AG08395 (cell line): ENCODE measurements at regions not wholly inside any gene's neighbourhood (a gene's known extent, or its start where the extent isn't known, plus 50 kb on each side); places are given as distances from the start of the nearest gene placed in this dataset.
"Not testable (repeated sequence)": the region's sequence is repeated elsewhere in the genome, so short reads cannot be mapped to it uniquely, and the experiment has no call there.

Experiments
- DNase-seq: peaks from one replicate; pipeline ENCODE4 v3.0.0; 2012; ENCODE audit warnings: mixed read lengths, low spot score

GRCh38 chr18:59848002-59848401, 51.8 kb upstream of the PMAIP1 start:
- no peak for DNase-seq

DNA sequence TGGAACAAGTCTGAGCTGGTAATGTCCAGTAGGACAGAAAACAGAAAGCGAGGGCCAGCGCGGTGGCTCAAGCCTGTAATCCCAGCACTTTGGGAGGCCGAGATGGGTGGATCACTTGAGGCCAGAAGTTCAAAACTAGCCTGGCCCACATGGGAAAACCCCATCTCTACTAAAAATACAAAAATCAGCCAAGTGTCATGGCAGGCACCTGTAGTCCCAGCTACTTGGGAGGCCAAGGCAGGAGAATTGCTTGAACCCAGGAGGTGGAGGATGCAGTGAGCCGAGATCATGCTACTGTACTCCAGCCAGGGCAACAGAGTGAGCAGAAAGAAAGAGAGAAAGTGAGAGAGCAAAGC, 52.3 kb upstream of the PMAIP1 start:
- DNase-seq, result not testable (repeated sequence)

DNA sequence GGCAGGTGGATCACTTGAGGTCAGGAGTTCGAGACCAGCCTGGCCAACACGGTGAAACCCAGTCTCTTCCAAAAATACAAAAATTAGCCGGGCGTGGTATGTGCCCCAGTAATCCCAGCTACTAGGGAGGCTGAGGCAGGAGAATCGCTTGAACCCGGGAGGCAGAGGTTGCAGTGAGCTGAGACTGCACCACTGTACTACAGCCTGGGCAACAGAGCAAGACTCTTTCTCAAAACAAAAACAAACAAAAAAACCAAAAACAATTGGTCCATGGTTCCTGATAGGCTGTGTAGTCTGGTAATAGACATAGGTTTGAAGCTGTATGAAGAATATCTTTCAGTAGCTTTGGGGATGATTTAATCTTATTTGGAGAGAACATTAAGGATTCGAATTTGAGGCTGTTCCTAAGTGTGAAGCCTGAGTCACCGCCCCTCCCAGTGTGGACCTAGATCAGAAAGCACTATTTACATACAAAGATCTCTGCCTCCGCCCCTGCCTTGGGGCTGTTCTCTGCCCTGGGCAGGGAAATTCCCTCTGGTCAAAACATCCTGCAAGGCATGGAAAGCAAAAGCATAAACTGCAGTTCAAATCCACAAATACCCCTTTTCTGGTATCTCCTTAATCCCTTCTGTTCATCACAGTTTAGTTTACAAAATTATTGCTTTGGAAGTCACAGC, 52.8 kb upstream of the PMAIP1 start:
- DNase-seq, result peak; percentile 72

GRCh38 chr18:59842947-59843346, 56.8 kb upstream of the PMAIP1 start:
- DNase-seq, result no peak

DNA sequence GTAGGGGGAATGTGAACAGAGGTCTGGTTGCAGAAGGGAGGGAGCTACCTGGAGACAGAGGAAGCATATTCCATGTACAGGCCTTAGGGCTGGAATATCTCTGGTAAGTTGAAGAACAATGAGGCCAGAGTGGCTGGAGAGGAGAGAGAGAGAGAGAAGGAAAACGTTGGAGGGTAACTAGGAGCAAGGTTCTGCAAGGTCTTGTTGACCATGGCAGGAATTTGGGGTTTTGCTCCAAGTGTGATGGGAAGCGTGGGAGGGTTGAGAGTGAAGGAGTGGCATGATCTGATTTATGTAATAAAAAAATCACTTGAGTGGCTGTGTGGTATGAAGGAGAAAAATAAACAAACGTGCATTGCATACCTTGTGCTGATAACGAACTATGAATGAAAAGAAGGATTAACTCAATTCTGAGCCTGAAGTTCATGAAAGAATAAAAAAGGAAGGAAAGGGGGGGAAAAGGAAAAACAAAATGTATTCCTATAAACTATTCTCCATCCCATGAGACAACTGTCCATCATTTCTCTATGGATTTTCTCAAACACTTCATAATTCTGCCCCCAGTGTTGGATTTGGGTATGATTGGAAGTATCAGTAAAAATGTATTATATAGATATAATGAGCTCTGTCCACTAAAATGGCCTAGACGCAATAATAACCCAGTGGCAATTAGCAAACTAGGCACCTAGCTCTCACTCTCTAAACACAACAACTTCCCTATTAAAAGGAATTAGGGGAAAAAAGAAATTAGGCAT, 59.7 kb upstream of the PMAIP1 start:
- DNase-seq, result no peak

DNA sequence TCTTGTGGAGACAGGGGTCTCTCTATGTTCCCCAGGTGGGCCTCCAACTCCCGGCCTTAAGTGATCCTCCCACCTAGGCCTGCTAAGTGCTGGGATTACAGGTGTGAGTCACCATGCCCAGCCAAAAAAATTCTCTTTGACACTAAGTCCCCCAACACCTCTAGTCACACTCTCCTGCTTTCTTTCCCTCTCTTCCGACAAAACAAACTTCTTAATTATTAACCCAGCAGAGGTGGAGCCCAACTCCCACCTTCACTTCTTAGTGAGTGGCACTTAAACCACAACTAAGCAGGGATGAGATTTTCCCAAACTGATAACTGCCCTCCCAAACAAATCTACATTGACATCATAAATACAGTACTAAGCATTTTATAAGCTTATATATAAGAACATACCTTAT, 60.5 kb upstream of the PMAIP1 start:
- no peak for DNase-seq

DNA sequence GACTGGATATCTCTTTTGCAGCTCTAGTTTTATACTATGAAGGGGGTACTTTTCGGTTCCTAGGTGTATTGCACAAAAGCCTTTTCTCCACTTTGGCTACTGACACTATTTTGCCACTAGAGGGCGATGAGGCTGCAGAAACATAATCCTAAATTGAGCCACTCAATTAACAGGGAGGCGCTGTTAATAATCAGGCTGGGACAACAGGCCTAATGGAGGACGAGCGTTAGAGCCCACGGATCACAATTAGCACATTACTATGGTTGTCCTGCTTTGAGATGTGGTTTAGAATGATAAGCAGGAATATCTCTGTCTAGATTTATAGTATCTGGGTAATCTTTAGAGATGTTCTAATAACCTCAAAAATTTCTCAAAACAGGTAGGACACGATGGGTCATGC, 62.2 kb upstream of the PMAIP1 start:
- DNase-seq, result peak; percentile 72

GRCh38 chr18:59835605-59836379, 64.0 kb upstream of the PMAIP1 start:
- DNase-seq, result no peak

- no peak for DNase-seq
Measured at GRCh38 chr18:59834267-59834666, 65.5 kb upstream of the PMAIP1 start.

- no peak for DNase-seq
Measured at GRCh38 chr18:59833785-59834184, 66.0 kb upstream of the PMAIP1 start.

GRCh38 chr18:59823596-59824195, 76.1 kb upstream of the PMAIP1 start:
- peak; percentile 75 for DNase-seq

DNA sequence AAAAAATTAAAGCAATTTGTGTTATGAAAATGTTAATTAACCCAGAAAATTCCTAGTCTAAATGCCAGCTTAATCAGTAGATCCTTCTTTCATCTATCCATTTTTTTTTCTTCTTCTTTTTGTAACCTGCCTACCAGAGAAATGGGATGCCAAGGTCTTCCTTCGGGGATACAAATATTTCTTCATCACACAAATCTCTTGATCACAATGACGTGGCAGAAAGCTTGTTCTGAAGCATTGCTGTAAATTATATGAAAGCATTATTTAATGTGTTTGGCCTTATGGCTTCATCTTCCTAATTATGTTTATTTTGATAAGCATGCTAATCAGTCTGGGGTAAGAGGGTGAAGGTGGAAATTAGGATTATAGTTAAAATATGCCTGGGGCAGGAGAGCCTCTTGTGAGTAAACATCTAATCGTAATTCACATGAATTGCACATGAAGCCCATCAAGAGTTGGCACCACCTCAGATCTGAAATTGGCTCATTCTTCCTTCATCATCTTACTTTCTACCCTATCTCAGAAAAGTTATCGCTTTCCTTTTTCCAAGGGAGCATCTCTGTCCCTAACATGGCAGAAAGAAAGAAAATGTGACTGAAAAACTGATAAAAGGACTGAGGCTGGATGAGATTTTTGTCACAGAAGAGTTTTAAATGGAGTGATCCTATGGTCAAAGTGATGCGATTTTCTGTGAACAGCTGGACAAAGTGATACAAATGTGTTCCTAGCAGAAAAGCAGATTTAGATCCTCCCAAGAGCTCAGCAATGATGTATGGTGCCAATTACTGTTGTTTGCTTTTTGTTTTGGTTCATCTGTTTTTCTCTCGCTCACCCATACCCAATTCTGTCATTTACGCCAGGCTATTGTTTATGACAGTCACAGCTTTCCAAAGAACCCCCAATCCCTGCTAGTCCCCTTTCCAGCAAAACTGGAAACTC, 76.9 kb upstream of the PMAIP1 start:
- DNase-seq, result no peak

- DNase-seq, result peak; percentile 50
Measured at GRCh38 chr18:59821983-59822382, 77.8 kb upstream of the PMAIP1 start.

DNA sequence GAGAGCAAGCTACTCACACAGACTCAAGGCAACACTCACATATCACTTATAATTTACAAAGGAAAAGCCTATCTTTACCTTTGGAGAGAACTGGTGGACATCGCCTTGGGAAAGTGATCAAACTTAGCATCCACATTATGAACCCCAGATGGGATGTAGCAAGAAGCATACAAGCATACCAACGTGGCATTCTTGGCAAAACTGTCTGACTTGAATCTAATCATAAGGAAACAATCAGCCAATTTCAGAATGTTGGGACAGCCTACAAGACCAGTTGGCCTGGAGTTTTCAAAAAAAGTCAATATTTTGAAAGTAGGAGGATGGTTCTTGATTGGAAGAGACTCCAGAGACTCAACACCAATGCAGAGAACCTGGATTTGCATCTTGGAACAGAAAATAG, 79.1 kb upstream of the PMAIP1 start:
- DNase-seq, result peak; percentile 61

DNA sequence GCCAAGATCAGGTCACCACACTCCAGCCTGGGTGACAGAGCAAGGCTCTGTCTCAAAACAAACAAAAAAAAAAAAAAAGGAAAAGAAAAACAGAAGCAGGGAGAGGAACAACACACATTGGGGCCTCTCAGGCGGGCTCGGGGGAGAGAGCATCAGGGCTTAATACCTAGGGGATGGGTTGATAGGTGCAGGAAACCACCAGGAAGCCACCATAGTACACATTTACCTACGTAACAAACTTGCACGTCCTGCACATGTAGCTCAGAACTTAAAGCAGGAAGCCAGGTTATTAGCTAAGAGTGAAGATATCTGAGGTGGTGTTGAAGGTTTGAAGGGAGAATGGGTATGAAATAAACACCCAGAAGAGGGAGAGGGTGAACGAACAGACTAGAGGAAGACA, 81.0 kb upstream of the PMAIP1 start:
- DNase-seq, result no peak

GRCh38 chr18:59814891-59815290, 84.9 kb upstream of the PMAIP1 start:
- DNase-seq, result peak; percentile 87

DNA sequence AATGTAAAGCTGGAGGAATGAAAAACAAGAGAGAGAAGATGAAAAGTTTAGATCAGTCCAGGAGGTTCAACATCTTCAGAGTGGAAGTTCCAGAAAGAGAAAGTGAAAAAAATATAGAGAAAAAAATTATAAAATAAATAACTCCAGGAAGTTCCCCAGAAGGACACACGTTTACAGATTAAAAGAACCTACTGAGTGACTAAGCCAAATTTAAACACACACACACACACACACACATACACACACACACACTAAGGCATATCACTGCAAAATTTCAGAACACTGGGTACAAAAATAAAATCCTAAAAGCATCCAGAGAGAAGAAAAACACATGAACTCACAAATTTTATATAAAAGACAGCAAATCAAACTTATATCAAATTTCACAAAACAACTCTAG, 85.9 kb upstream of the PMAIP1 start:
- DNase-seq, result no peak

GRCh38 chr18:59810735-59811520, 88.9 kb upstream of the PMAIP1 start:
- DNase-seq, result no peak

- no peak for DNase-seq
Measured at GRCh38 chr18:59810183-59810582, 89.6 kb upstream of the PMAIP1 start.

DNA sequence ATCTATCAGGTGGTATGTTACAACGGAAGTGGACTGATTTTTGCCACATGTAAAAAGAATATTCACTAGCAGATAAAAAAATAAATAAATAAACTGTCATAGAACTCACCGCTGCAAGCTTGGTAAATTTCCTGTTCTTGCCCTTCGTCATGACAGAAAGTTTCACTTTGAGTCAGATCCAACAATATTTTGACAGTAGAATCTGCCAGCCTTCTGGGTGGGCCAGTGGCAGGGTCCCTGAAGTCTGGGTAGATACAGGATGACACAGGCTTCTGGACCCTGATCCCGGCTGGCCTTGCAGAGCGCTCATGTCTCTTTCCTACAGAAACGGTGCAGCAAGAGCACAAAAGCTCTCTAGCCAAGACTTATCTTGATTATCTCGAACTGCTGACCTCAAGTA, 97.8 kb upstream of the PMAIP1 start:
- DNase-seq, result no peak

GRCh38 chr18:59801576-59801975, 98.2 kb upstream of the PMAIP1 start:
- DNase-seq, result no peak
